ENCODE measurements at regions not wholly inside any gene's neighbourhood (a gene's known extent, or its start where the extent isn't known, plus 50 kb on each side); places are given as distances from the start of the nearest gene placed in this dataset.
"Not testable (repeated sequence)": the region's sequence is repeated elsewhere in the genome, so short reads cannot be mapped to it uniquely, and the experiment has no call there.

DNA sequence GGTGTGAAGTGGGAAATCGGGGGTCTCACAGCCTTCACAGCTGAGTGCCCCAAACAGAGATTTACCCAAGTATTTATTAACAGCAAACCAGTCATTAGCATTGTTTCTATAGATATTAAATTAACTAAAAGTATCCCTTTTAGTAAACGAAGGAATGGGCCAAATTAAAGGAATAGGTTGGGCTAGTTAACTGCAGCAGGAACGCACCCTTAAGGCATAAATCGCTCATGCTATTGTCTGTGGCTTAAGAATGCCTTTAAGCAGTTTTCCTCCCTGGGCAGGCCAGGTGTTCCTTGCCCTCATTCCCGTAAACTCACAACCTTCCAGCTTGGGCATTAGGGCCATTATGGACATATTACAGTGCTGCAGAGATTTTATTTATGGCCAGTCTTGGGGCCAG is 167.5 kb upstream of the PIK3R1 start:
- TF ChIP-seq, protein P1, sequence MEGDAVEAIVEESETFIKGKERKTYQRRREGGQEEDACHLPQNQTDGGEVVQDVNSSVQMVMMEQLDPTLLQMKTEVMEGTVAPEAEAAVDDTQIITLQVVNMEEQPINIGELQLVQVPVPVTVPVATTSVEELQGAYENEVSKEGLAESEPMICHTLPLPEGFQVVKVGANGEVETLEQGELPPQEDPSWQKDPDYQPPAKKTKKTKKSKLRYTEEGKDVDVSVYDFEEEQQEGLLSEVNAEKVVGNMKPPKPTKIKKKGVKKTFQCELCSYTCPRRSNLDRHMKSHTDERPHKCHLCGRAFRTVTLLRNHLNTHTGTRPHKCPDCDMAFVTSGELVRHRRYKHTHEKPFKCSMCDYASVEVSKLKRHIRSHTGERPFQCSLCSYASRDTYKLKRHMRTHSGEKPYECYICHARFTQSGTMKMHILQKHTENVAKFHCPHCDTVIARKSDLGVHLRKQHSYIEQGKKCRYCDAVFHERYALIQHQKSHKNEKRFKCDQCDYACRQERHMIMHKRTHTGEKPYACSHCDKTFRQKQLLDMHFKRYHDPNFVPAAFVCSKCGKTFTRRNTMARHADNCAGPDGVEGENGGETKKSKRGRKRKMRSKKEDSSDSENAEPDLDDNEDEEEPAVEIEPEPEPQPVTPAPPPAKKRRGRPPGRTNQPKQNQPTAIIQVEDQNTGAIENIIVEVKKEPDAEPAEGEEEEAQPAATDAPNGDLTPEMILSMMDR (IDR thresholded peaks at IDR 0.05): not testable (repeated sequence)
- not testable (repeated sequence) for TF ChIP-seq EP300 (IDR thresholded peaks at IDR 0.05)
